ENCODE measurements at regions not wholly inside any gene's neighbourhood (a gene's known extent, or its start where the extent isn't known, plus 50 kb on each side); places are given as distances from the start of the nearest gene placed in this dataset.
A peak's percentile ranks its signal among the peaks of the same experiment; 100 is the strongest.

- TF ChIP-seq REPIN1 (CRISPR knock-in tag; IDR thresholded peaks at IDR 0.05; ENCODE audit: borderline replicate concordance, low read depth) = peak; percentile 88
- TF ChIP-seq ZNF562 (CRISPR knock-in tag; IDR thresholded peaks at IDR 0.05; ENCODE audit: borderline replicate concordance) = peak; percentile 77; the same call in 1 of the 2 replicates
- TF ChIP-seq ZNF24 (IDR thresholded peaks at IDR 0.05) = no peak
- TF ChIP-seq, protein P1, sequence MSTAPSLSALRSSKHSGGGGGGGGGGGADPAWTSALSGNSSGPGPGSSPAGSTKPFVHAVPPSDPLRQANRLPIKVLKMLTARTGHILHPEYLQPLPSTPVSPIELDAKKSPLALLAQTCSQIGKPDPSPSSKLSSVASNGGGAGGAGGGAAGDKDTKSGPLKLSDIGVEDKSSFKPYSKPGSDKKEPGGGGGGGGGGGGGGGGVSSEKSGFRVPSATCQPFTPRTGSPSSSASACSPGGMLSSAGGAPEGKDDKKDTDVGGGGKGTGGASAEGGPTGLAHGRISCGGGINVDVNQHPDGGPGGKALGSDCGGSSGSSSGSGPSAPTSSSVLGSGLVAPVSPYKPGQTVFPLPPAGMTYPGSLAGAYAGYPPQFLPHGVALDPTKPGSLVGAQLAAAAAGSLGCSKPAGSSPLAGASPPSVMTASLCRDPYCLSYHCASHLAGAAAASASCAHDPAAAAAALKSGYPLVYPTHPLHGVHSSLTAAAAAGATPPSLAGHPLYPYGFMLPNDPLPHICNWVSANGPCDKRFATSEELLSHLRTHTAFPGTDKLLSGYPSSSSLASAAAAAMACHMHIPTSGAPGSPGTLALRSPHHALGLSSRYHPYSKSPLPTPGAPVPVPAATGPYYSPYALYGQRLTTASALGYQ (CRISPR knock-in tag; IDR thresholded peaks at IDR 0.05) = 0 out of 2 replicates have a peak, but pooled peaks have one; percentile 29
- peak; percentile 67; the same call in 1 of the 2 replicates for TF ChIP-seq MIER2 (CRISPR knock-in tag; IDR thresholded peaks at IDR 0.05)
- peak; percentile 61; the same call in 1 of the 2 replicates for TF ChIP-seq RCOR2 (CRISPR knock-in tag; IDR thresholded peaks at IDR 0.05)
- peak; percentile 67 for TF ChIP-seq SOX13 (IDR thresholded peaks at IDR 0.05)
- TF ChIP-seq SOX13 (CRISPR knock-in tag; conservative IDR thresholded peaks at IDR 0.05 in 1 of 2, IDR thresholded peaks at IDR 0.05 in 1 of 2) = peak in 1 of 2 experiments; percentile 91; a peak in 2 of 4 replicates
- peak; percentile 79 for TF ChIP-seq ZNF746 (CRISPR knock-in tag; IDR thresholded peaks at IDR 0.05)
- TF ChIP-seq ZNF720 (CRISPR knock-in tag; IDR thresholded peaks at IDR 0.05) = no peak
- TF ChIP-seq ZNF317 (CRISPR knock-in tag; IDR thresholded peaks at IDR 0.05) = 0 out of 2 replicates have a peak, but pooled peaks have one; percentile 43
- no peak for TF ChIP-seq NFIB (CRISPR knock-in tag; IDR thresholded peaks at IDR 0.05; ENCODE audit: borderline replicate concordance)
- TF ChIP-seq SETDB1 (CRISPR knock-in tag; IDR thresholded peaks at IDR 0.05; ENCODE audit: borderline replicate concordance) = no peak
- peak; percentile 51; the same call in 1 of the 2 replicates for TF ChIP-seq AHR (CRISPR knock-in tag; IDR thresholded peaks at IDR 0.05)
- TF ChIP-seq SALL2 (CRISPR knock-in tag; IDR thresholded peaks at IDR 0.05) = peak; percentile 34; the same call in 1 of the 2 replicates
- no peak for TF ChIP-seq SIN3A (IDR thresholded peaks at IDR 0.05; ENCODE audit: borderline replicate concordance, low read depth, low read length)
- peak; percentile 93 for TF ChIP-seq ARNT2 (CRISPR knock-in tag; IDR thresholded peaks at IDR 0.05; ENCODE audit: low read depth)
- peak; percentile 51; the same call in 1 of the 2 replicates for TF ChIP-seq HDAC2 (CRISPR knock-in tag; IDR thresholded peaks at IDR 0.05)
- TF ChIP-seq SALL1 (CRISPR knock-in tag; IDR thresholded peaks at IDR 0.05) = peak; percentile 92
- TF ChIP-seq, protein P2, sequence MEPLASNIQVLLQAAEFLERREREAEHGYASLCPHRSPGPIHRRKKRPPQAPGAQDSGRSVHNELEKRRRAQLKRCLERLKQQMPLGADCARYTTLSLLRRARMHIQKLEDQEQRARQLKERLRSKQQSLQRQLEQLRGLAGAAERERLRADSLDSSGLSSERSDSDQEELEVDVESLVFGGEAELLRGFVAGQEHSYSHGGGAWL (CRISPR knock-in tag; IDR thresholded peaks at IDR 0.05) = peak; percentile 85
- TF ChIP-seq ZSCAN25 (CRISPR knock-in tag; IDR thresholded peaks at IDR 0.05) = peak; percentile 50; the same call in 1 of the 2 replicates
- no peak for TF ChIP-seq HCFC1 (IDR thresholded peaks at IDR 0.05; ENCODE audit: low read depth, low read length)
- TF ChIP-seq ZNF17 (CRISPR knock-in tag; IDR thresholded peaks at IDR 0.05) = no peak
- TF ChIP-seq ZNF441 (CRISPR knock-in tag; IDR thresholded peaks at IDR 0.05; ENCODE audit: borderline replicate concordance) = 0 out of 2 replicates have a peak, but pooled peaks have one; percentile 41
- TF ChIP-seq ZNF260 (CRISPR knock-in tag; IDR thresholded peaks at IDR 0.05; ENCODE audit: borderline replicate concordance, low read depth) = no peak
- TF ChIP-seq SNAPC2 (CRISPR knock-in tag; IDR thresholded peaks at IDR 0.05) = no peak
- no peak for TF ChIP-seq ATRX (CRISPR knock-in tag; IDR thresholded peaks at IDR 0.05; ENCODE audit: borderline replicate concordance)
- no peak for TF ChIP-seq NFIC (IDR thresholded peaks at IDR 0.05; ENCODE audit: low read length)
- no peak for TF ChIP-seq THYN1 (CRISPR knock-in tag; IDR thresholded peaks at IDR 0.05; ENCODE audit: borderline replicate concordance, low read depth)
- TF ChIP-seq TCF12 (IDR thresholded peaks at IDR 0.05) = no peak
- no peak for TF ChIP-seq TCF12 (CRISPR knock-in tag; IDR thresholded peaks at IDR 0.05)
These were observed 269.9 kb upstream of the SORL1-AS1 start (continued) for GRCh38 chr11:121722431-121723245.

Measured in HepG2 (cell line).